ENCODE measurements at regions not wholly inside any gene's neighbourhood (a gene's known extent, or its start where the extent isn't known, plus 50 kb on each side); places are given as distances from the start of the nearest gene placed in this dataset.

GRCh38 chr1:106072909-106073600 lies 983.4 kb upstream of the PRMT6 start:
- intact Hi-C loops (cut with DNase I): no loop called here
- no peaks in the 10 kb centered on the region for H3K9me3 ChIP-seq
- H3K36me3 ChIP-seq: no peaks in the 10 kb centered on the region
- TF ChIP-seq EP300 (IDR thresholded peaks at IDR 0.05) (no peak), CTCF (IDR thresholded peaks at IDR 0.05) (no peak), POLR2A (IDR thresholded peaks at IDR 0.05) (no peak)
- no peaks in the 10 kb centered on the region for H3K4me1 ChIP-seq (ENCODE audit: insufficient read depth)
- 84 to 87% (median 85%) methylated on average over 7 of the region's 7 CpGs for WGBS, 3 donors
- H3K27ac ChIP-seq: no peak overlapping the region
- no peaks in the 10 kb centered on the region for H3K27me3 ChIP-seq
- DNase-seq: no peak
- H3K4me3 ChIP-seq: no peak overlapping the region

- H3K36me3 ChIP-seq: no peaks in the 10 kb centered on the region
- H3K4me1 ChIP-seq (ENCODE audit: insufficient read depth): no peaks in the 10 kb centered on the region
- H3K27me3 ChIP-seq: no peaks in the 10 kb centered on the region
- DNase-seq: no peak
- H3K4me3 ChIP-seq: no peak overlapping the region
- 32 to 53% (median 45%) methylated on average over 37 to 41 of the region's 41 CpGs for WGBS, 3 donors
- no peak for TF ChIP-seq EP300 (IDR thresholded peaks at IDR 0.05)
- TF ChIP-seq CTCF (IDR thresholded peaks at IDR 0.05): no peak
- no peak for TF ChIP-seq POLR2A (IDR thresholded peaks at IDR 0.05)
- H3K9me3 ChIP-seq: no peaks in the 10 kb centered on the region
- H3K27ac ChIP-seq: no peak overlapping the region
- intact Hi-C loops (cut with DNase I): no loop called here
Observed at GRCh38 chr1:106080608-106081325, 975.7 kb upstream of the PRMT6 start.

GRCh38 chr1:106111044-106111443 lies 945.4 kb upstream of the PRMT6 start:
- H3K4me1 ChIP-seq (ENCODE audit: insufficient read depth): no peaks in the 10 kb centered on the region
- no peaks in the 10 kb centered on the region for H3K27me3 ChIP-seq
- H3K9me3 ChIP-seq: no peaks in the 10 kb centered on the region
- DNase-seq: no peak
- no peak overlapping the region for H3K27ac ChIP-seq
- H3K4me3 ChIP-seq: no peak overlapping the region
- no peaks in the 10 kb centered on the region for H3K36me3 ChIP-seq
- no peak for TF ChIP-seq CTCF (IDR thresholded peaks at IDR 0.05)
- TF ChIP-seq POLR2A (IDR thresholded peaks at IDR 0.05): no peak
- TF ChIP-seq EP300 (IDR thresholded peaks at IDR 0.05): no peak
- intact Hi-C loops (cut with DNase I): no loop called here
- 52 to 69% (median 60%) methylated on average over 2 of the region's 2 CpGs for WGBS, 3 donors

GRCh38 chr1:106113851-106114250 lies 942.6 kb upstream of the PRMT6 start:
- H3K27me3 ChIP-seq: no peaks in the 10 kb centered on the region

More at GRCh38 chr1:106113851-106114250, 942.6 kb upstream of the PRMT6 start:
- 80 to 87% (median 87%) methylated on average over 2 of the region's 2 CpGs for WGBS, 3 donors
- TF ChIP-seq CTCF (IDR thresholded peaks at IDR 0.05) (no peak), EP300 (IDR thresholded peaks at IDR 0.05) (no peak), POLR2A (IDR thresholded peaks at IDR 0.05) (no peak)
- DNase-seq: no peak
- intact Hi-C loops (cut with DNase I): no loop called here
- Histone ChIP-seq H3K27ac (no peak overlapping the region), H3K4me1 (ENCODE audit: insufficient read depth) (no peaks in the 10 kb centered on the region), H3K9me3 (no peaks in the 10 kb centered on the region), H3K4me3 (no peak overlapping the region), H3K36me3 (no peaks in the 10 kb centered on the region)
